ENCODE measurements at regions not wholly inside any gene's neighbourhood (a gene's known extent, or its start where the extent isn't known, plus 50 kb on each side); places are given as distances from the start of the nearest gene placed in this dataset.

GRCh38 chr3:103706671-103707070 is 1271.9 kb downstream of the ZPLD1 start:
- in situ Hi-C loops (cut with MboI; ENCODE audit: low sequenced_read_pairs), result no loop called here

- in situ Hi-C loops (cut with MboI; ENCODE audit: low sequenced_read_pairs), result no loop called here
Observed at GRCh38 chr3:103711670-103712069, 1276.9 kb downstream of the ZPLD1 start.

GRCh38 chr3:103712320-103713008 is 1277.6 kb downstream of the ZPLD1 start:
- in situ Hi-C loops (cut with MboI; ENCODE audit: low sequenced_read_pairs), result no loop called here

- in situ Hi-C loops (cut with MboI; ENCODE audit: low sequenced_read_pairs), result no loop called here
Observed at GRCh38 chr3:103729547-103729946, 1294.7 kb downstream of the ZPLD1 start.

- in situ Hi-C loops (cut with MboI; ENCODE audit: low sequenced_read_pairs), result no loop called here
Observed at GRCh38 chr3:103730744-103731143, 1295.9 kb downstream of the ZPLD1 start.

GRCh38 chr3:103752986-103753385 is 1318.2 kb downstream of the ZPLD1 start:
- in situ Hi-C loops (cut with MboI; ENCODE audit: low sequenced_read_pairs), result no loop called here

GRCh38 chr3:103767635-103768034 is 1332.8 kb downstream of the ZPLD1 start:
- in situ Hi-C loops (cut with MboI; ENCODE audit: low sequenced_read_pairs), result no loop called here

GRCh38 chr3:103785017-103785416 is 1350.2 kb downstream of the ZPLD1 start:
- in situ Hi-C loops (cut with MboI; ENCODE audit: low sequenced_read_pairs), result no loop called here

GRCh38 chr3:103785537-103785936 is 1350.7 kb downstream of the ZPLD1 start:
- in situ Hi-C loops (cut with MboI; ENCODE audit: low sequenced_read_pairs), result no loop called here

GRCh38 chr3:103786296-103786695 is 1351.5 kb downstream of the ZPLD1 start:
- in situ Hi-C loops (cut with MboI; ENCODE audit: low sequenced_read_pairs), result no loop called here

GRCh38 chr3:103787164-103787871 is 1352.5 kb downstream of the ZPLD1 start:
- in situ Hi-C loops (cut with MboI; ENCODE audit: low sequenced_read_pairs), result no loop called here

- in situ Hi-C loops (cut with MboI; ENCODE audit: low sequenced_read_pairs), result no loop called here
Observed at GRCh38 chr3:103787879-103788278, 1353.1 kb downstream of the ZPLD1 start.

- in situ Hi-C loops (cut with MboI; ENCODE audit: low sequenced_read_pairs), result no loop called here
Observed at GRCh38 chr3:103791786-103792515, 1357.1 kb downstream of the ZPLD1 start.

GRCh38 chr3:103794656-103795055 is 1359.8 kb downstream of the ZPLD1 start:
- in situ Hi-C loops (cut with MboI; ENCODE audit: low sequenced_read_pairs), result no loop called here

GRCh38 chr3:103796068-103796467 is 1361.3 kb downstream of the ZPLD1 start:
- in situ Hi-C loops (cut with MboI; ENCODE audit: low sequenced_read_pairs), result no loop called here

- in situ Hi-C loops (cut with MboI; ENCODE audit: low sequenced_read_pairs), result no loop called here
Observed at GRCh38 chr3:103803787-103804186, 1369.0 kb downstream of the ZPLD1 start.

- in situ Hi-C loops (cut with MboI; ENCODE audit: low sequenced_read_pairs), result no loop called here
Observed at GRCh38 chr3:103810167-103810566, 1375.4 kb downstream of the ZPLD1 start.

GRCh38 chr3:103813955-103814354 is 1379.1 kb downstream of the ZPLD1 start:
- in situ Hi-C loops (cut with MboI; ENCODE audit: low sequenced_read_pairs), result no loop called here

- in situ Hi-C loops (cut with MboI; ENCODE audit: low sequenced_read_pairs), result no loop called here
Observed at GRCh38 chr3:103818398-103818797, 1383.6 kb downstream of the ZPLD1 start.

GRCh38 chr3:103818800-103819199 is 1384.0 kb downstream of the ZPLD1 start:
- in situ Hi-C loops (cut with MboI; ENCODE audit: low sequenced_read_pairs), result no loop called here

- in situ Hi-C loops (cut with MboI; ENCODE audit: low sequenced_read_pairs), result no loop called here
Observed at GRCh38 chr3:103825586-103825985, 1390.8 kb downstream of the ZPLD1 start.
